Hepatocyte (in vitro differentiated cells): ENCODE measurements at regions not wholly inside any gene's neighbourhood (a gene's known extent, or its start where the extent isn't known, plus 50 kb on each side); places are given as distances from the start of the nearest gene placed in this dataset.

Source experiments
- DNase-seq: peaks from one replicate; pipeline ENCODE4 v3.0.0-alpha.2; 2016; ENCODE audit warnings: low spot score
- H2AFZ ChIP-seq: fragments of 200-600 bp; sonication (generic); 2 replicates; pipeline ENCODE4 v1.6.0; 2016; ENCODE audit warnings: antibody characterized with exemption, mild to moderate bottlenecking
- H3K27ac ChIP-seq: fragments of 200-600 bp; sonication (generic); 2 replicates; pipeline ENCODE4 v1.5.1; 2016; ENCODE audit warnings: mild to moderate bottlenecking
- H3K27me3 ChIP-seq: fragments of 200-600 bp; sonication (generic); 2 replicates; pipeline ENCODE4 v1.6.1; 2016
- H3K36me3 ChIP-seq: fragments of 200-600 bp; sonication (generic); replicated peaks from 2 replicates; pipeline ENCODE4 v1.5.1; 2016; ENCODE audit warnings: low read depth; ENCODE audit not compliant: insufficient read depth
- H3K4me1 ChIP-seq: fragments of 200-600 bp; sonication (generic); 2 replicates; pipeline ENCODE4 v1.5.1; 2016; ENCODE audit warnings: mild to moderate bottlenecking, moderate library complexity; ENCODE audit not compliant: insufficient read depth
- H3K4me2 ChIP-seq: fragments of 200-600 bp; sonication (generic); 2 replicates; pipeline ENCODE4 v1.6.0; 2016
- H3K4me3 ChIP-seq: fragments of 200-600 bp; sonication (generic); 2 replicates; pipeline ENCODE4 v1.5.1; 2016; ENCODE audit warnings: mild to moderate bottlenecking
- H3K79me2 ChIP-seq: fragments of 200-600 bp; sonication (generic); 2 replicates; pipeline ENCODE4 v1.6.0; 2017; ENCODE audit warnings: mild to moderate bottlenecking
- H3K9me2 ChIP-seq: fragments of 200-600 bp; sonication (generic); replicated peaks from 2 replicates; pipeline ENCODE4 v1.6.0; 2017; ENCODE audit warnings: mild to moderate bottlenecking; ENCODE audit not compliant: insufficient read depth
- H3K9me3 ChIP-seq: fragments of 200-600 bp; sonication (generic); 2 replicates; pipeline ENCODE4 v1.5.1; 2016; ENCODE audit warnings: low read depth, mild to moderate bottlenecking
- H4K20me1 ChIP-seq: fragments of 200-600 bp; sonication (generic); 2 replicates; pipeline ENCODE4 v1.6.0; 2016; ENCODE audit warnings: mild to moderate bottlenecking; ENCODE audit not compliant: insufficient read depth, poor library complexity, severe bottlenecking
- EZH2 ChIP-seq: fragments of 200-600 bp; sonication (generic); IDR thresholded peaks from 2 replicates; pipeline ENCODE4 v1.6.1; 2016; ENCODE audit warnings: antibody characterized with exemption, mild to moderate bottlenecking, borderline replicate concordance
- EZH2phosphoT487 ChIP-seq: fragments of 200-600 bp; sonication (generic); IDR thresholded peaks from one replicate; pipeline ENCODE4 v1.6.1; 2018; ENCODE audit warnings: antibody characterized with exemption, mild to moderate bottlenecking, low read depth, moderate library complexity; ENCODE audit not compliant: unreplicated experiment, severe bottlenecking
- WGBS: methylation state at CpG from one replicate; pipeline ENCODE4 v1.1.6; 2016; ENCODE audit warnings: low lambda C conversion rate; ENCODE audit errors: missing lambda C conversion rate; 5-methylcytosine and 5-hydroxymethylcytosine counted together
- TF ChIP-seq, protein P1 (sequence below): fragments of 200-600 bp; sonication (generic); IDR thresholded peaks from 2 replicates; pipeline ENCODE4 v1.5.1; 2016; ENCODE audit warnings: antibody characterized with exemption, mild to moderate bottlenecking; ENCODE audit not compliant: poor library complexity

DNA sequence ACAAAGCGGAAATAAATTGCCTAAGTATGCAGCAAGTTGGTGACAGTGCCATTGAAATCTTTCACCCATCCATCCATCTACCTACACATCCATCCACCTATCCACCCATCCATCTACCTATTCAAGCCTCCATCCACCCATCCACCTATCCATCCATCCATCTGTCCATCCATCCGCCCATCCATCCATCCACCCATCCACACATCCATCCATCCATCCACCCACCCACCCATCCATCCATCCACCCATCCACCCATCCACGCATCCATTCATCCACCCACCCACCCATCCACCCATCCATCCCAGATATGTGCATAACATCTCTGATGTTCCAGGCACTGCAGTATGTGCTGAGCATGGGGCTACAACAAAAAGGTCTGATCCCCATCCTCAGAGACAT lies 277.5 kb downstream of the IRF8 start:
- Histone ChIP-seq H3K4me1 (no peaks in the 10 kb centered on the region), H3K4me3 (no peak overlapping the region), H3K36me3 (no peaks in the 10 kb centered on the region), H3K9me3 (no peaks in the 10 kb centered on the region), H3K27me3 (peaks cover 4% of the 10 kb centered on the region), H3K27ac (no peak overlapping the region), H2AFZ (no peak overlapping the region), H3K9me2 (no peaks in the 10 kb centered on the region), H3K79me2 (no peaks in the 10 kb centered on the region), H4K20me1 (no peaks in the 10 kb centered on the region), H3K4me2 (no peak overlapping the region)
- DNase-seq: no peak
- TF ChIP-seq EZH2 (no peak), EZH2phosphoT487 (no peak)
- TF ChIP-seq, protein P1, sequence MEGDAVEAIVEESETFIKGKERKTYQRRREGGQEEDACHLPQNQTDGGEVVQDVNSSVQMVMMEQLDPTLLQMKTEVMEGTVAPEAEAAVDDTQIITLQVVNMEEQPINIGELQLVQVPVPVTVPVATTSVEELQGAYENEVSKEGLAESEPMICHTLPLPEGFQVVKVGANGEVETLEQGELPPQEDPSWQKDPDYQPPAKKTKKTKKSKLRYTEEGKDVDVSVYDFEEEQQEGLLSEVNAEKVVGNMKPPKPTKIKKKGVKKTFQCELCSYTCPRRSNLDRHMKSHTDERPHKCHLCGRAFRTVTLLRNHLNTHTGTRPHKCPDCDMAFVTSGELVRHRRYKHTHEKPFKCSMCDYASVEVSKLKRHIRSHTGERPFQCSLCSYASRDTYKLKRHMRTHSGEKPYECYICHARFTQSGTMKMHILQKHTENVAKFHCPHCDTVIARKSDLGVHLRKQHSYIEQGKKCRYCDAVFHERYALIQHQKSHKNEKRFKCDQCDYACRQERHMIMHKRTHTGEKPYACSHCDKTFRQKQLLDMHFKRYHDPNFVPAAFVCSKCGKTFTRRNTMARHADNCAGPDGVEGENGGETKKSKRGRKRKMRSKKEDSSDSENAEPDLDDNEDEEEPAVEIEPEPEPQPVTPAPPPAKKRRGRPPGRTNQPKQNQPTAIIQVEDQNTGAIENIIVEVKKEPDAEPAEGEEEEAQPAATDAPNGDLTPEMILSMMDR: no peak
- 76% methylated on average over 1 of the region's 3 CpGs for WGBS

DNA sequence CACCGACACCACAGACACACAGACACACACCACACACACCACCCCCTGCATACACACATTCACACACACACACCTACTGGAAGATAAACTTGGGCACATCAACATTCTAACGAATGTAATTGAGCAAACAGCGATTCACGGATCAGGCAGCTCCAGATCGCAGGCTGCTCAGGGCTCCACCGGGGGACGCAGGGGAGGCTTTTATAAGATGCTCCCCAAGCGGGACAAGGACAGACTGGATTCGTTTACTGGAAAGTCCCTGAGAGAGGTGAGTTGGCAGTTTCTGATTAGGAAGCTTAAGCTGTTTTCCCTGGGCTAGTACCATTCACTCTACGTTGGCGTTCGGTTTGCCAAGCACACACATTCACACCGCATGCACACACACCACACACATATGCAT lies 281.3 kb downstream of the IRF8 start:
- 73% methylated on average over 13 of the region's 13 CpGs for WGBS
- Histone ChIP-seq H3K36me3 (no peaks in the 10 kb centered on the region), H3K4me3 (no peak overlapping the region)

DNA sequence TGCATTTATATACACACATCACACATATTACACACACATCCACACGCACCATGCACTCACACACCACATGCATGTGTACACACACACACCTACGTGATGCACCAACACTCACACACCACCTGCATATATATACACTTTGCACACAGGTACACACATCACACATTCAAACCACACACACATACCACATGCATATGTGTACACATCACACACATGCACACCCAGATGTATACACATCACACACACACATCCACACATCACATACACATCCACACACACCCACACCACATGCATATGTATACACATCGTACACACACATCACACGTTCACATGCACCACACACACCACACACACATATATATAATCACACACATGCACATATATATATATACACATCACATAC lies 281.8 kb downstream of the IRF8 start:
- no peaks in the 10 kb centered on the region for H4K20me1 ChIP-seq
- H3K4me3 ChIP-seq: no peak overlapping the region
- no peaks in the 10 kb centered on the region for H3K27me3 ChIP-seq
- no peak for DNase-seq
- no peaks in the 10 kb centered on the region for H3K4me1 ChIP-seq
- WGBS: 97% methylated on average over 4 of the region's 4 CpGs
- H3K9me2 ChIP-seq: no peaks in the 10 kb centered on the region
- TF ChIP-seq EZH2phosphoT487 (no peak), EZH2 (no peak)
- TF ChIP-seq, protein P1: no peak
- H3K9me3 ChIP-seq: no peaks in the 10 kb centered on the region
- no peak overlapping the region for H3K4me2 ChIP-seq
- H3K27ac ChIP-seq: no peak overlapping the region
- no peaks in the 10 kb centered on the region for H3K36me3 ChIP-seq
- no peak overlapping the region for H2AFZ ChIP-seq
- H3K79me2 ChIP-seq: no peaks in the 10 kb centered on the region

More for the DNA sequence above, 281.3 kb downstream of the IRF8 start:
- Histone ChIP-seq H2AFZ (no peak overlapping the region), H4K20me1 (no peaks in the 10 kb centered on the region), H3K79me2 (no peaks in the 10 kb centered on the region), H3K27me3 (no peaks in the 10 kb centered on the region), H3K9me2 (no peaks in the 10 kb centered on the region), H3K9me3 (no peaks in the 10 kb centered on the region), H3K4me1 (no peaks in the 10 kb centered on the region), H3K27ac (no peak overlapping the region), H3K4me2 (no peak overlapping the region)
- DNase-seq: no peak
- TF ChIP-seq EZH2phosphoT487 (no peak), EZH2 (no peak)

DNA sequence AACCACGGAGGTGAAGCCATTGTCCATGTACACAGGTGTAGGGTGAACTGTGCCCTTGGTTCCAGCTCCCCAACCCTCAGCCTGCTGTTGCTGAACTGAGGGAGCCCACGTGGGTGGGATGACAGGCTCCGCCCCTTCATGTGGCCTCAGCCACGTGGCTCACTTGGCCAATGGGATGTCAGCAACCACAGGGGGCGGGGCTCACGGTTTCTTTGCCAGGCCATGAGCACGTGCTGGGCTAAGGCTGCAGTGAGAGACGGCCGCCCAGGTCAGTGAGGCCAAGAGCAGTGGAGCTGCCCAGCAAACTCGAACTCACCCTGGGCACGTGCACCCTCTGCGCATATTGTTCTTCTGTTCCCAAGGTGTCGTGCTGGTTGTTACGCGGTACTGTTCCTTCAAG lies 282.6 kb downstream of the IRF8 start:
- no peak for DNase-seq
- H3K27ac ChIP-seq: no peak overlapping the region
- no peaks in the 10 kb centered on the region for H3K4me1 ChIP-seq
- H3K36me3 ChIP-seq: no peaks in the 10 kb centered on the region
- no peaks in the 10 kb centered on the region for H3K79me2 ChIP-seq
- WGBS: 89% methylated on average over 14 of the region's 15 CpGs
- H3K9me2 ChIP-seq: no peaks in the 10 kb centered on the region
- H3K4me3 ChIP-seq: no peak overlapping the region
- H3K27me3 ChIP-seq: no peaks in the 10 kb centered on the region
- TF ChIP-seq EZH2phosphoT487: no peak
- no peaks in the 10 kb centered on the region for H4K20me1 ChIP-seq
- H3K4me2 ChIP-seq: no peak overlapping the region
- H3K9me3 ChIP-seq: no peaks in the 10 kb centered on the region
- H2AFZ ChIP-seq: no peak overlapping the region
